SK-N-MC (cell line): ENCODE measurements at regions not wholly inside any gene's neighbourhood (a gene's known extent, or its start where the extent isn't known, plus 50 kb on each side); places are given as distances from the start of the nearest gene placed in this dataset.

Experiments used
- EZH2 ChIP-seq: fragments of 200-600 bp; sonication (generic); IDR thresholded peaks from one replicate; pipeline ENCODE4 v1.6.1; 2017; ENCODE audit warnings: antibody characterized with exemption
- FOXP2 ChIP-seq: optimal IDR thresholded peaks from 2 replicates; pipeline ENCODE3; 2011; ENCODE audit warnings: mild to moderate bottlenecking, moderate library complexity; ENCODE audit not compliant: insufficient read depth; ENCODE audit errors: extremely low read length, control extremely low read depth
- POLR2AphosphoS5 ChIP-seq: IDR thresholded peaks from 2 replicates; pipeline ENCODE4 v1.6.1; 2012; ENCODE audit warnings: mild to moderate bottlenecking, low read depth, low read length, borderline replicate concordance

- no peak for TF ChIP-seq EZH2
- no peak for TF ChIP-seq POLR2AphosphoS5
- no peak for TF ChIP-seq FOXP2
These were observed 304.5 kb downstream of the JRKL start for GRCh38 chr11:96694338-96694737.
